Trophoblast cell (in vitro differentiated cells and primary cell): ENCODE measurements at regions not wholly inside any gene's neighbourhood (a gene's known extent, or its start where the extent isn't known, plus 50 kb on each side); places are given as distances from the start of the nearest gene placed in this dataset.

Experiments used
- DNase-seq, 2 donors: peaks; one replicate each; pipeline ENCODE4 v3.0.0-alpha.2; 2016
- H2AFZ ChIP-seq: 2 replicates; pipeline ENCODE4 v1.6.1; 2013; ENCODE audit warnings: low read length, moderate library complexity, mild to moderate bottlenecking; ENCODE audit not compliant: insufficient read depth, poor library complexity
- H2AK5ac ChIP-seq: 2 replicates; pipeline ENCODE4 v1.6.1; 2013; ENCODE audit warnings: mild to moderate bottlenecking, low read length
- H2BK120ac ChIP-seq: 2 replicates; pipeline ENCODE4 v1.6.1; 2013; ENCODE audit warnings: low read length, mild to moderate bottlenecking, moderate library complexity; ENCODE audit not compliant: insufficient read depth, poor library complexity
- H2BK12ac ChIP-seq: 2 replicates; pipeline ENCODE4 v1.6.1; 2013; ENCODE audit warnings: mild to moderate bottlenecking, low read length, moderate library complexity
- H2BK5ac ChIP-seq: 2 replicates; pipeline ENCODE4 v1.6.1; 2013; ENCODE audit warnings: low read length, low read depth, moderate library complexity, mild to moderate bottlenecking; ENCODE audit not compliant: poor library complexity
- H3K14ac ChIP-seq: 2 replicates; pipeline ENCODE4 v1.6.1; 2013; ENCODE audit warnings: mild to moderate bottlenecking, low read length
- H3K18ac ChIP-seq: 2 replicates; pipeline ENCODE4 v1.6.1; 2013; ENCODE audit warnings: mild to moderate bottlenecking, low read length
- H3K23ac ChIP-seq: 2 replicates; pipeline ENCODE4 v1.6.1; 2013; ENCODE audit warnings: low read length
- H3K27ac ChIP-seq: 2 replicates; pipeline ENCODE4 v1.5.1; 2013; ENCODE audit warnings: low read depth, mild to moderate bottlenecking, inconsistent platforms, low read length, moderate library complexity
- H3K27me3 ChIP-seq: 2 replicates; pipeline ENCODE4 v1.6.1; 2013; ENCODE audit warnings: inconsistent platforms, mild to moderate bottlenecking, low read length, moderate library complexity; ENCODE audit not compliant: insufficient read depth
- H3K36me3 ChIP-seq, 2 experiments: 1 replicate in 1 of 2; 2 replicates in 1 of 2; pipeline ENCODE4 v1.6.1; 2013; ENCODE audit warnings: low read length in 2 of 2, mild to moderate bottlenecking in 2 of 2, moderate library complexity in 1 of 2; ENCODE audit not compliant: insufficient read depth in 2 of 2, control insufficient read depth in 1 of 2
- H3K4ac ChIP-seq: 2 replicates; pipeline ENCODE4 v1.6.1; 2013; ENCODE audit warnings: low read depth, mild to moderate bottlenecking, low read length, moderate library complexity
- H3K4me1 ChIP-seq, 2 experiments: 1 replicate in 1 of 2; 2 replicates in 1 of 2; pipeline ENCODE4 v1.6.1; 2013; ENCODE audit warnings: low read length in 2 of 2, mild to moderate bottlenecking in 2 of 2, moderate library complexity in 1 of 2; ENCODE audit not compliant: insufficient read depth in 2 of 2, control insufficient read depth in 1 of 2
- H3K4me2 ChIP-seq: 2 replicates; pipeline ENCODE4 v1.6.1; 2013; ENCODE audit warnings: inconsistent platforms, mild to moderate bottlenecking, low read length, moderate library complexity
- H3K4me3 ChIP-seq: 2 replicates; pipeline ENCODE4 v1.5.1; 2013; ENCODE audit warnings: mild to moderate bottlenecking, low read depth, low read length, inconsistent platforms
- H3K79me1 ChIP-seq: one replicate; pipeline ENCODE4 v1.6.1; 2013; ENCODE audit warnings: low read length
- H3K79me2 ChIP-seq: 2 replicates; pipeline ENCODE4 v1.6.1; 2013; ENCODE audit warnings: low read length, mild to moderate bottlenecking; ENCODE audit not compliant: control insufficient read depth, insufficient read depth, poor library complexity
- H3K9ac ChIP-seq: 2 replicates; pipeline ENCODE4 v1.6.1; 2013; ENCODE audit warnings: mild to moderate bottlenecking, low read length
- H3K9me3 ChIP-seq: 2 replicates; pipeline ENCODE4 v1.6.1; 2013; ENCODE audit warnings: low read depth, mild to moderate bottlenecking, control low read depth, inconsistent platforms, low read length; ENCODE audit not compliant: insufficient read depth
- H4K12ac ChIP-seq: 2 replicates; pipeline ENCODE4 v1.6.1; 2013; ENCODE audit warnings: low read depth, mild to moderate bottlenecking, low read length, moderate library complexity
- H4K8ac ChIP-seq: 2 replicates; pipeline ENCODE4 v1.6.1; 2013; ENCODE audit warnings: low read depth, mild to moderate bottlenecking, low read length, moderate library complexity
- H4K91ac ChIP-seq: one replicate; pipeline ENCODE4 v1.6.1; 2013; ENCODE audit warnings: low read depth, mild to moderate bottlenecking, low read length, moderate library complexity
- WGBS: extraction: QIAGEN DNeasy Blood & Tissue Kit; methylation state at CpG from one replicate; pipeline ENCODE4 v1.1.7; 2013; ENCODE audit warnings: missing lambda C conversion rate; ENCODE audit not compliant: insufficient read length, insufficient coverage; ENCODE audit errors: extremely low coverage; 5-methylcytosine and 5-hydroxymethylcytosine counted together

DNA sequence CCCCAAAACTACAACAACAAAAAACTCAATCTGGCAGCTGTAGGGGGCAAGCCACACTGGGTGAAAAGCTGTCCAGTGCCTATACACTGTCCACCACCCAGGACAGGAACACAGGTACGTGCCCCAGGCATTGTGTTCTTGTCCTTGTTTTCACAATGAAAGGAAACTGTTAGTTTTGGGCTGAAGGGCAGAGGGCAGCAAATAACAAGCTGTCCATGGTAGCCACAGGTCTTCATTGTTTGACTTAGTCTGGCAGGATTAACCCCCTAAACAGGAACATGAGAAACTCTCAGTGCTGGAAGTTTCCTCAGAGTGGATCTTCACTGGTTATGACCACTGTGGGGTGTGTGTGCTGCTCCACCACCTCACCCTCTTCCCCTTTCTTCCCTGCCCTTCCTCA lies 224.6 kb upstream of the N4BP1 start:
- H2AFZ ChIP-seq: no peak overlapping the region
- H3K4me3 ChIP-seq: no peak overlapping the region
- H3K4ac ChIP-seq: no peak overlapping the region
- H4K91ac ChIP-seq: no peak overlapping the region
- no peak overlapping the region for H2BK120ac ChIP-seq
- no peak overlapping the region for H2BK12ac ChIP-seq
- H3K4me2 ChIP-seq: no peak overlapping the region
- no peak overlapping the region for H3K14ac ChIP-seq
- H3K27me3 ChIP-seq: no peaks in the 10 kb centered on the region
- no peak overlapping the region for H3K9ac ChIP-seq
- H3K36me3 ChIP-seq: no peaks in the 10 kb centered on the region
- DNase-seq: no peak
- H3K9me3 ChIP-seq: peaks cover 1% of the 10 kb centered on the region
- H3K23ac ChIP-seq: no peak overlapping the region
- H3K27ac ChIP-seq: no peak overlapping the region
- no CpG with 5 or more reads among the region's 1 CpG for WGBS
- no peaks in the 10 kb centered on the region for H3K79me2 ChIP-seq
- no peaks in the 10 kb centered on the region for H3K79me1 ChIP-seq
- H2AK5ac ChIP-seq: no peak overlapping the region
- no peak overlapping the region for H3K18ac ChIP-seq
- no peak overlapping the region for H2BK5ac ChIP-seq
- no peaks in the 10 kb centered on the region for H3K4me1 ChIP-seq
- H4K12ac ChIP-seq: no peak overlapping the region
- H4K8ac ChIP-seq: no peak overlapping the region

DNA sequence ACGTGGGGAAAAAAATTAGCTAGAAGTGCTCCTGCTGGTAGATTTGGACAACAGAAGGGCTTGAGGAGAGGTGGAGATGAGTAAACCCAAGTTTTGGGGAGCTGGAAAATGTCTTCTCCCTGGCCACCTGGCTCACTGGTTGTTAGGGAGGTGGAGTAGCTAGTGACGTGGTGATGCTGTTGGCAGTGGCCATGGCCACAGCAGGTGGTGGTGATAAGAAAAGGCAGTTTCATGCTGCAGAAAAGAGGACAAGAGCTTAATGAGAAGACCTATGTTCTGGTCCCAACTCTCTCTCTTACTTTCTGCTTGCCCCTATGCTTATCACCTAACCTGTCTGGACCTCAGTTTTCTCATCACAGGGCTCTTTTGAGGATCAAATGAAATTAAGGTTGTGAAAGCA lies 223.5 kb upstream of the N4BP1 start:
- H3K36me3 ChIP-seq: no peaks in the 10 kb centered on the region
- peaks cover 1% of the 10 kb centered on the region for H3K9me3 ChIP-seq
- no peaks in the 10 kb centered on the region for H3K4me1 ChIP-seq
- no peak overlapping the region for H3K18ac ChIP-seq
- H2BK12ac ChIP-seq: no peak overlapping the region
- no peak for DNase-seq
- H3K4me3 ChIP-seq: no peak overlapping the region
- H3K79me1 ChIP-seq: no peaks in the 10 kb centered on the region
- no peaks in the 10 kb centered on the region for H3K27me3 ChIP-seq
- no peaks in the 10 kb centered on the region for H3K79me2 ChIP-seq
- H2AFZ ChIP-seq: no peak overlapping the region
- H3K14ac ChIP-seq: no peak overlapping the region
- no peak overlapping the region for H3K4ac ChIP-seq
- no peak overlapping the region for H2BK5ac ChIP-seq
- no CpG with 5 or more reads among the region's 2 CpGs for WGBS
- H3K23ac ChIP-seq: no peak overlapping the region
- no peak overlapping the region for H3K27ac ChIP-seq
- no peak overlapping the region for H2AK5ac ChIP-seq
- H4K91ac ChIP-seq: no peak overlapping the region
- H3K9ac ChIP-seq: no peak overlapping the region
- H4K8ac ChIP-seq: no peak overlapping the region
- no peak overlapping the region for H4K12ac ChIP-seq
- no peak overlapping the region for H2BK120ac ChIP-seq
- no peak overlapping the region for H3K4me2 ChIP-seq

DNA sequence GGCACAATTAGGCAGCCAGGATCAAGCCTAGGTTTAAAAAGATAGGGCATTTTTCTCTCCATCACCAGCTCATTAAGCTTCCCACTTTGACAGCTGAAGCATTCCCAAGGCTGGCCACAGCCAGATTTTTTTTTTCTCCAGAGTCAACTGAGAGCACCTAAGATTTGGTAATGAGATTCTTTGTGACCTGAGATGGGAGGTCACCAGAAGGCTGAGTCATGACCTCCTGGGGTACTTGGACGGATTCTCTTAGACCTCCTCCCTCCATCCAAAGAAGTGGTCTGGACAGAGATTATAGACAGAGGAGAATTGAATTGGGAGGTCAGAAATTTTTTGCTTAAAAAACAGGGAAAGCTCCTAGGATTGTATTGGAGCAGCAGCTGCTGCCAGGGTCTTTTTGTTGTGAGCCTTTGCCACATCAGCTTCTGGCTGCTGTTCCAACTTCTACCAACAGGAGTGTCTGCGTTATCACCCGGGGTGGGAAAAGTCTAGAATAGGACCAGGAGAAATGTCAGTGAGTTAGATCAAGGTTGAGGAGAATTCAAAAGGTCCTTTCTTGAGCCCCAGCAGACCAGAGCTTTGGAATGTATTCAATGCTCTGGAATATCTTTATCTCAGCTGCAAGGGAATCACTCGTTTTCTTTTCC lies 221.2 kb upstream of the N4BP1 start:
- Histone ChIP-seq H2AFZ (no peak overlapping the region), H3K27ac (no peak overlapping the region), H3K18ac (no peak overlapping the region), H3K23ac (no peak overlapping the region), H3K4me1 (no peaks in the 10 kb centered on the region), H3K4me3 (no peak overlapping the region), H3K36me3 (no peaks in the 10 kb centered on the region), H3K79me1 (no peaks in the 10 kb centered on the region), H2BK5ac (no peak overlapping the region), H4K8ac (no peak overlapping the region), H3K27me3 (no peaks in the 10 kb centered on the region), H2AK5ac (no peak overlapping the region), H3K14ac (no peak overlapping the region), H3K4ac (no peak overlapping the region), H3K4me2 (no peak overlapping the region), H2BK12ac (no peak overlapping the region), H3K9ac (no peak overlapping the region), H4K91ac (no peak overlapping the region), H4K12ac (no peak overlapping the region), H3K9me3 (peaks cover under 1% of the 10 kb centered on the region), H3K79me2 (no peaks in the 10 kb centered on the region), H2BK120ac (no peak overlapping the region)
- peak; percentile 5 to 29 for DNase-seq
- no CpG with 5 or more reads among the region's 4 CpGs for WGBS

DNA sequence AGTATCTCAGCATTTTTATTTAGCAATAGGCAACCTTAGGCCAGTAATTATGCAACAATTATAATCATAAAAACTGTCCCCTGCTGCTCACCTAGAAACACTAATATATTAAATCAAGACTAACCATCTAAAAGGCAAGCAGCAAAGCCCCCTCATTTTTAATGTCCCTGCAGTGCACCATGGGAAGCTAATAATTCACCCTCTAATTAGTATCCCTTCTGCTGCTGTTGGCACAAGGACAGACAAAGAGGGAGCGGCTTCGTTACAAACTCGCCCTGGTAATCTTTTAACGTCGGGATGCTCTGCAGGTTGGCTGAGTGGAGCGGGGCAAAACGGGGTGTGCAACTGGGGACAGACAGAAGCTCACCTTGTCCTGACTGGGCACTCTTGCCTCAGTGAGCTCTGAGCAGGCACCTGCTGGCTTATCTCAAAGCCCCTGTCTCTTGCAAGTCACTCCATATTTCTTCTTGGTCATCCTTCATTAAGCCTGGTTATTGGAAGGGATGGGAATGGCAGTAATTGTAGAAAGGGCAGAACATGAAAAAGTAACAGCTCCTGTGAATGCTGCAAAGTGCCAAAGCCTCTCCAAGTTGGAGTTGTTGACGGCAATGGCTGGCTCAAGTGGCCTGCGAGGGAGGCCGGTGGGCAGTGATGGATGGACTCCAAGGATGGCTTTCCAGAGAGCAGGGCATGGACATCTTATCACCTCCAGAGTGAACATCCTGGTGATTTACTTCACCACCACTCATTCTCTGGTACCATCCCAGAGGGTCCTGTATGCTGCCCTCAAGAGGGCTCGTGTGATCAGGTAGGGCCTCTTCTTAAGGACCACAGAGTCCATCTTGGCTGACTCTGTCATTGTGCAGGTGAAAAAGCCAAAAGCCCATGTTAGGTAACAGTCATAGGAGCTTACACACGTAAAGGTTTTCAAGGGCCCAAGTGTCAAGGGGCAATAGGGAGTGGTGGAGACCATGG lies 219.6 kb upstream of the N4BP1 start:
- H3K79me2 ChIP-seq: no peaks in the 10 kb centered on the region
- H3K4me1 ChIP-seq: no peaks in the 10 kb centered on the region
- no peak overlapping the region for H2BK120ac ChIP-seq
- H2AFZ ChIP-seq: no peak overlapping the region
- no peak overlapping the region for H4K91ac ChIP-seq
- no peak overlapping the region for H3K14ac ChIP-seq
- no peak for DNase-seq
- no peaks in the 10 kb centered on the region for H3K79me1 ChIP-seq
- no peak overlapping the region for H3K4me3 ChIP-seq
- no peak overlapping the region for H3K4me2 ChIP-seq
- H3K9ac ChIP-seq: no peak overlapping the region
- no peaks in the 10 kb centered on the region for H3K9me3 ChIP-seq
- no CpG with 5 or more reads among the region's 12 CpGs for WGBS
- no peak overlapping the region for H2BK5ac ChIP-seq
- H4K12ac ChIP-seq: no peak overlapping the region
- H3K27ac ChIP-seq: no peak overlapping the region
- H3K4ac ChIP-seq: no peak overlapping the region
- no peak overlapping the region for H3K23ac ChIP-seq
- H3K18ac ChIP-seq: no peak overlapping the region
- H2AK5ac ChIP-seq: no peak overlapping the region
- no peak overlapping the region for H2BK12ac ChIP-seq
- H4K8ac ChIP-seq: no peak overlapping the region
- no peaks in the 10 kb centered on the region for H3K27me3 ChIP-seq
- no peaks in the 10 kb centered on the region for H3K36me3 ChIP-seq
